ENCODE measurements at regions not wholly inside any gene's neighbourhood (a gene's known extent, or its start where the extent isn't known, plus 50 kb on each side); places are given as distances from the start of the nearest gene placed in this dataset.

- no peak for TF ChIP-seq FOXP2 (optimal IDR thresholded peaks at IDR 0.05; ENCODE audit: borderline replicate concordance, extremely low read depth, extremely low read length, insufficient read depth)
- TF ChIP-seq TAF1 (IDR thresholded peaks at IDR 0.05; ENCODE audit: borderline replicate concordance, insufficient read depth, low read length) = no peak
- no peak for TF ChIP-seq POLR2AphosphoS5 (IDR thresholded peaks at IDR 0.05; ENCODE audit: low read depth, low read length)
- TF ChIP-seq SIN3A (IDR thresholded peaks at IDR 0.05; ENCODE audit: borderline replicate concordance, insufficient read depth, low read length) = no peak
- TF ChIP-seq REST (IDR thresholded peaks at IDR 0.05; ENCODE audit: insufficient read depth in 1 of 2, low read depth in 2 of 2, low read length in 2 of 2) = no peak
These were observed 707.9 kb upstream of the UBE2E2 start for GRCh38 chr3:22495241-22495640.

DNA sequence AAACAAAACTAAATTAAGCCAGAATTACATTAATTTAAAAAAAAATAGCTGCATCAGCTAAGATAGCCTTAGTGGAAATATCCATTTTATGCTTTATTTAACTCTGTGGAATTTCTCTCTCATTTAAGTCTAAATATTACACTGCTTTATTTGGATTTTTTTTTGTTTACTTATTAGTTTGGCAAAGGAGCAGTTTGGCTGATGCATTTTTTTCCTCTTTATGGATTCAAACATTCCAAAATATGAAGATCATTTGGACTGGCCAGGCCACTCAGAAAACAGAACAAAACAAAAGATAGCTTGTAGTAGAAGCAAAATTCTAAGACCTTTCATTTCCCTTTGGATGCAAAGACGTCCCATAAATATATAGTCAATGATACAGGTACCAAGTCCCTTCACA is 707.3 kb upstream of the UBE2E2 start:
- TF ChIP-seq TAF1 (IDR thresholded peaks at IDR 0.05; ENCODE audit: borderline replicate concordance, insufficient read depth, low read length) (no peak), FOXP2 (optimal IDR thresholded peaks at IDR 0.05; ENCODE audit: borderline replicate concordance, extremely low read depth, extremely low read length, insufficient read depth) (no peak), POLR2AphosphoS5 (IDR thresholded peaks at IDR 0.05; ENCODE audit: low read depth, low read length) (no peak), REST (IDR thresholded peaks at IDR 0.05; ENCODE audit: insufficient read depth in 1 of 2, low read depth in 2 of 2, low read length in 2 of 2) (no peak), SIN3A (IDR thresholded peaks at IDR 0.05; ENCODE audit: borderline replicate concordance, insufficient read depth, low read length) (no peak)

GRCh38 chr3:22496641-22497040 is 706.5 kb upstream of the UBE2E2 start:
- TF ChIP-seq POLR2AphosphoS5 (IDR thresholded peaks at IDR 0.05; ENCODE audit: low read depth, low read length) = no peak
- TF ChIP-seq SIN3A (IDR thresholded peaks at IDR 0.05; ENCODE audit: borderline replicate concordance, insufficient read depth, low read length) = no peak
- no peak for TF ChIP-seq REST (IDR thresholded peaks at IDR 0.05; ENCODE audit: insufficient read depth in 1 of 2, low read depth in 2 of 2, low read length in 2 of 2)
- TF ChIP-seq FOXP2 (optimal IDR thresholded peaks at IDR 0.05; ENCODE audit: borderline replicate concordance, extremely low read depth, extremely low read length, insufficient read depth) = no peak
- TF ChIP-seq TAF1 (IDR thresholded peaks at IDR 0.05; ENCODE audit: borderline replicate concordance, insufficient read depth, low read length) = no peak

GRCh38 chr3:22506871-22507270 is 696.3 kb upstream of the UBE2E2 start:
- no peak for TF ChIP-seq TAF1 (IDR thresholded peaks at IDR 0.05; ENCODE audit: borderline replicate concordance, insufficient read depth, low read length)
- no peak for TF ChIP-seq POLR2AphosphoS5 (IDR thresholded peaks at IDR 0.05; ENCODE audit: low read depth, low read length)
- TF ChIP-seq FOXP2 (optimal IDR thresholded peaks at IDR 0.05; ENCODE audit: borderline replicate concordance, extremely low read depth, extremely low read length, insufficient read depth) = no peak
- no peak for TF ChIP-seq SIN3A (IDR thresholded peaks at IDR 0.05; ENCODE audit: borderline replicate concordance, insufficient read depth, low read length)
- no peak for TF ChIP-seq REST (IDR thresholded peaks at IDR 0.05; ENCODE audit: insufficient read depth in 1 of 2, low read depth in 2 of 2, low read length in 2 of 2)

DNA sequence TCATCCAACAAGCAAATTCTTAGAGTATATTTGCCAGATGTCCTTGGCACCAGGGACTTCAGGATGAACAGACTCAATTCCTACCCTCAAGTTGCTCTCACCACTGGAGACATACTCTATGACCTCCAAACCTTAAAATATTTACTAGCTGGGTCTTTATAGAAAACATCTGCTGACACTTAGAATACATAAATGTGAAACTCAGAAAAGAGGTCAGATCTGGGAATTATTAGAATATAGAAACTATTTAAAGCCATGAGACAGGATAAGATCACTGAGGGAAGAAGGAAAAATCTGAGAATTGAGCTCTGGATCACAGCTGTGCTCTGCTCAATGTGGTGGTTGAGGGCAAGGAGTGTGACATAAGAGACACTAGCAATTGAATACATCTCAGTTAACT is 695.4 kb upstream of the UBE2E2 start:
- TF ChIP-seq TAF1 (IDR thresholded peaks at IDR 0.05; ENCODE audit: borderline replicate concordance, insufficient read depth, low read length) (no peak), POLR2AphosphoS5 (IDR thresholded peaks at IDR 0.05; ENCODE audit: low read depth, low read length) (no peak), SIN3A (IDR thresholded peaks at IDR 0.05; ENCODE audit: borderline replicate concordance, insufficient read depth, low read length) (no peak), REST (IDR thresholded peaks at IDR 0.05; ENCODE audit: insufficient read depth in 1 of 2, low read depth in 2 of 2, low read length in 2 of 2) (no peak)
